ENCODE measurements at regions not wholly inside any gene's neighbourhood (a gene's known extent, or its start where the extent isn't known, plus 50 kb on each side); places are given as distances from the start of the nearest gene placed in this dataset.

GRCh38 chr3:117936159-117936558, 1098.5 kb downstream of the IGSF11 start:
- no peak overlapping the region for H3K4me2 ChIP-seq (ENCODE audit: insufficient read depth, low read length)
- no peak for ATAC-seq (ENCODE audit: insufficient read depth, low read depth)
- no peak overlapping the region for H3K4me3 ChIP-seq (ENCODE audit: low read depth in 1 of 2, low read length in 2 of 2)
- no peak overlapping the region for H3K27ac ChIP-seq (ENCODE audit: low read length)
- H3K79me2 ChIP-seq (ENCODE audit: insufficient read depth, low read length) = no peaks in the 10 kb centered on the region
- H3K27me3 ChIP-seq (ENCODE audit: insufficient read depth, low read length, poor library complexity) = no peaks in the 10 kb centered on the region
- no peak for DNase-seq
- H3K9ac ChIP-seq (ENCODE audit: low read depth, low read length) = no peak overlapping the region
- H2AFZ ChIP-seq (ENCODE audit: low read depth, low read length) = no peak overlapping the region
- no peaks in the 10 kb centered on the region for H3K36me3 ChIP-seq (ENCODE audit: insufficient read depth, low read length)
- TF ChIP-seq, protein P1, sequence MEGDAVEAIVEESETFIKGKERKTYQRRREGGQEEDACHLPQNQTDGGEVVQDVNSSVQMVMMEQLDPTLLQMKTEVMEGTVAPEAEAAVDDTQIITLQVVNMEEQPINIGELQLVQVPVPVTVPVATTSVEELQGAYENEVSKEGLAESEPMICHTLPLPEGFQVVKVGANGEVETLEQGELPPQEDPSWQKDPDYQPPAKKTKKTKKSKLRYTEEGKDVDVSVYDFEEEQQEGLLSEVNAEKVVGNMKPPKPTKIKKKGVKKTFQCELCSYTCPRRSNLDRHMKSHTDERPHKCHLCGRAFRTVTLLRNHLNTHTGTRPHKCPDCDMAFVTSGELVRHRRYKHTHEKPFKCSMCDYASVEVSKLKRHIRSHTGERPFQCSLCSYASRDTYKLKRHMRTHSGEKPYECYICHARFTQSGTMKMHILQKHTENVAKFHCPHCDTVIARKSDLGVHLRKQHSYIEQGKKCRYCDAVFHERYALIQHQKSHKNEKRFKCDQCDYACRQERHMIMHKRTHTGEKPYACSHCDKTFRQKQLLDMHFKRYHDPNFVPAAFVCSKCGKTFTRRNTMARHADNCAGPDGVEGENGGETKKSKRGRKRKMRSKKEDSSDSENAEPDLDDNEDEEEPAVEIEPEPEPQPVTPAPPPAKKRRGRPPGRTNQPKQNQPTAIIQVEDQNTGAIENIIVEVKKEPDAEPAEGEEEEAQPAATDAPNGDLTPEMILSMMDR (IDR thresholded peaks at IDR 0.05; ENCODE audit: borderline replicate concordance, extremely low read depth, low read length, poor library complexity, severe bottlenecking) = no peak
- no peak for TF ChIP-seq EZH2 (IDR thresholded peaks at IDR 0.05; ENCODE audit: borderline replicate concordance, low read depth, low read length, severe bottlenecking)
- H4K20me1 ChIP-seq (ENCODE audit: insufficient read depth, low read length) = no peaks in the 10 kb centered on the region
- H3K4me1 ChIP-seq (ENCODE audit: insufficient read depth, low read length) = no peaks in the 10 kb centered on the region
- H3K9me3 ChIP-seq (ENCODE audit: insufficient read depth, low read length, severe bottlenecking) = no peaks in the 10 kb centered on the region

DNA sequence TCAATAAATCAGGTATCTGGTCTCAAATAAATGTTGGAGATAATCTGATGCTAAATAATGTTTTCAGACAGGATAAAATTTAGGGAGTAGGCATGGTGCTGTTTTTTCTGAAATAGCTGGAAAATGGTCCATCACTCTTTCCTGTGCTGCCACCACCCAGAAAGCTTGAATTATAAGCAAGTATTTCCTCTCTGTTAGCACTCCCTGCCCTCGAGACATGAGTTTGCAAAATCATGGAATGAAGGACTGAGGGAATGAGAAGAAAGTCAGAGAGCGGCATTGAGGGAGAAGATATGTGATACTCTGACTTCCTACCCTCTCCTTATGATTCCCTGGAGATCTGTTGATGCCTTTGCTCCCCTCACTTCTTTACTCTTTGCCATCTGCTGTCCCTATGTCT, 1095.7 kb downstream of the IGSF11 start:
- Histone ChIP-seq H3K9me3 (ENCODE audit: insufficient read depth, low read length, severe bottlenecking) (no peaks in the 10 kb centered on the region), H3K4me3 (ENCODE audit: low read depth in 1 of 2, low read length in 2 of 2) (no peak overlapping the region), H3K79me2 (ENCODE audit: insufficient read depth, low read length) (no peaks in the 10 kb centered on the region), H4K20me1 (ENCODE audit: insufficient read depth, low read length) (no peaks in the 10 kb centered on the region), H3K36me3 (ENCODE audit: insufficient read depth, low read length) (no peaks in the 10 kb centered on the region), H3K9ac (ENCODE audit: low read depth, low read length) (no peak overlapping the region), H3K4me1 (ENCODE audit: insufficient read depth, low read length) (no peaks in the 10 kb centered on the region), H3K27me3 (ENCODE audit: insufficient read depth, low read length, poor library complexity) (no peaks in the 10 kb centered on the region), H3K4me2 (ENCODE audit: insufficient read depth, low read length) (no peak overlapping the region), H2AFZ (ENCODE audit: low read depth, low read length) (no peak overlapping the region), H3K27ac (ENCODE audit: low read length) (no peak overlapping the region)
- DNase-seq (no peak), ATAC-seq (ENCODE audit: insufficient read depth, low read depth) (no peak)
- TF ChIP-seq, protein P1 (IDR thresholded peaks at IDR 0.05; ENCODE audit: borderline replicate concordance, extremely low read depth, low read length, poor library complexity, severe bottlenecking) = no peak
- no peak for TF ChIP-seq EZH2 (IDR thresholded peaks at IDR 0.05; ENCODE audit: borderline replicate concordance, low read depth, low read length, severe bottlenecking)

DNA sequence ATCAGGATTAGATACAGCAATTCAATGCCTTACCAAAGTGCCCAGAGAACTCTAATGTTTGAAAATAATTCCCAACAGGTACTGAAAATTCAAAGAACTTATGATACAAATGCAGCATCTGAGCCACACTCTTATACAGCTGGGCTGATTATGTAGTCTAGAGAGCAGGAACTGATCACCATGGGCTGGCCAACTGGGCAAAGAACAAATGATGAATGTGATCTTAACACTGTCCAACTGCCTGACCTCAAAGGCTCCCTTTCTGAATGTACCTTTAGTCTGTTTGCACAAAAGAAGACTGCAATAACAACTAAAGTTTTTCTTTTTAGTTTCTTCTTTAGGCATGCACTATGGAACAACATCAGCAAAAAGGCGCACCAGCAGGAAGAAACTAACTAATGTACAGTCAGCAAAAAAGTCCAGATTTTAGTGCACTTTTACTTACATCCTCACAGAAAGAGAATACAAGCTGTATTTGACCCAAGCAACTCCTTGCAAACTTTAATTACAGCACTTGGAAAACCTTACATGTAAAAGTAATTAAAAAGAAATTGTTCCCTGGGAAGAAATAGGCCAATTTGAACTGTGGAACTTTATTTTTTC, 1095.1 kb downstream of the IGSF11 start:
- H3K4me1 ChIP-seq (ENCODE audit: insufficient read depth, low read length) = no peaks in the 10 kb centered on the region
- DNase-seq (no peak), ATAC-seq (ENCODE audit: insufficient read depth, low read depth) (no peak)
- no peaks in the 10 kb centered on the region for H3K36me3 ChIP-seq (ENCODE audit: insufficient read depth, low read length)
- H3K79me2 ChIP-seq (ENCODE audit: insufficient read depth, low read length) = no peaks in the 10 kb centered on the region
- no peak for TF ChIP-seq EZH2 (IDR thresholded peaks at IDR 0.05; ENCODE audit: borderline replicate concordance, low read depth, low read length, severe bottlenecking)
- TF ChIP-seq, protein P1 (IDR thresholded peaks at IDR 0.05; ENCODE audit: borderline replicate concordance, extremely low read depth, low read length, poor library complexity, severe bottlenecking) = no peak
- H3K4me3 ChIP-seq (ENCODE audit: low read depth in 1 of 2, low read length in 2 of 2) = no peak overlapping the region
- no peaks in the 10 kb centered on the region for H3K9me3 ChIP-seq (ENCODE audit: insufficient read depth, low read length, severe bottlenecking)
- H4K20me1 ChIP-seq (ENCODE audit: insufficient read depth, low read length) = no peaks in the 10 kb centered on the region
- no peaks in the 10 kb centered on the region for H3K27me3 ChIP-seq (ENCODE audit: insufficient read depth, low read length, poor library complexity)
- H2AFZ ChIP-seq (ENCODE audit: low read depth, low read length) = no peak overlapping the region
- H3K9ac ChIP-seq (ENCODE audit: low read depth, low read length) = no peak overlapping the region
- no peak overlapping the region for H3K27ac ChIP-seq (ENCODE audit: low read length)
- H3K4me2 ChIP-seq (ENCODE audit: insufficient read depth, low read length) = no peak overlapping the region
